ENCODE measurements at regions not wholly inside any gene's neighbourhood (a gene's known extent, or its start where the extent isn't known, plus 50 kb on each side); places are given as distances from the start of the nearest gene placed in this dataset.
A peak's percentile ranks its signal among the peaks of the same experiment; 100 is the strongest.
"Not testable (repeated sequence)": the region's sequence is repeated elsewhere in the genome, so short reads cannot be mapped to it uniquely, and the experiment has no call there.

DNA sequence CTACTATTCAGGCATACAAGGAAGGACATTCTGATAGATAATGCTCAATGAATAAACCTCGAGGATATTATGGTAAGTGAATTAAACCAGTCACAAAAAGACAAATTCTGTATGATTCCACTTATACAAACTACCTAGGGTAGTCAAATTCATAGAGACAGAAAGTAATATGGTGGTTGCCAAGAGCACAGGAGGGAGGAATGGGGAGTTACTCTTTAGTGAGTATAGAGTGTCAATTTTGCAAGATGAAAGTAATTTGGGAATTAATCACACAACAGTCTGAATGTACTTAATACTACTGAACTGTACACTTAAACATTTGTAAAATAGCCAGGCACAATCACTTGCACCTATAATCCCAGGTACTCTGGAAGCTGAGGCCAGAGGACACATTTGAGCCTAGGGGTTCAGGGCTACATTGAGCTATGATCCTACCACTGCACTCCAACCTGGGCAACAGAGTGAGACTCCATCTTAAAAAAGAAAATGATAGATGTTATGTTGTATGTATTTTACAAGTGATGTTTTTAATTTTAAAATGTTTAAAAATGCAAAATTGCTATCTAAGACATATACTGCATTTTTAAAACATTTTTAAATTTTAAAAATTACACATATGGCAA, 91.0 kb downstream of the NPAP1 start:
- intact Hi-C loops (cut with micrococcal nuclease) = no loop called here
- H3K36me3 Mint-ChIP-seq (ENCODE audit: low read depth) = no peaks in the 10 kb centered on the region
- H3K4me1 Mint-ChIP-seq (ENCODE audit: low read depth) = no peaks in the 10 kb centered on the region
- H3K27me3 Mint-ChIP-seq (ENCODE audit: low read depth) = no peaks in the 10 kb centered on the region
- H3K9me3 Mint-ChIP-seq = peaks cover 6% of the 10 kb centered on the region
- no peak for DNase-seq
- H3K4me3 Mint-ChIP-seq = no peak overlapping the region
- CTCF ChIA-PET = no interaction called here
- no peak overlapping the region for H3K27ac Mint-ChIP-seq

DNA sequence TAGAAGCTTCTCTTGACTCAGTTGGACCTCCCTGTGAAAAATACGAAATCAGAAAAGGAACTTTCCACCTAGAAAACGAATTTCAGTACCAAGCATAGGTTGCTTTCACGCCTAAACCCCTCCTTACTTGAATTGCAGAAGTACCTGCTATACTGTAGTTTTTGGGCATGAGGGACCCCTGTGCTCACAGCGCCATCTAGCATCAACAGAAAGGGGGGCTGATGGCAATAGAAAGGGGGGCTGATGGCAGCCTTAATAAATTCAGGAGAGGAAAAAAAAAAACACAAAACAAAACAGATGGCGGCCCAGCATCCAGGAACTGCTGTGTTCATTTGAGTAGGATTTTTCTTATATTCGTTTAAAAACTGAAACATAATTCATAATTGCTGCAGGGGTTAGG, 96.7 kb downstream of the NPAP1 start:
- intact Hi-C loops (cut with micrococcal nuclease) = no loop called here
- peak overlapping the region; percentile 79 for H3K4me3 Mint-ChIP-seq
- peaks cover 3% of the 10 kb centered on the region for H3K27me3 Mint-ChIP-seq (ENCODE audit: low read depth)
- CTCF ChIA-PET = no interaction called here
- peaks cover 20% of the 10 kb centered on the region for H3K9me3 Mint-ChIP-seq
- H3K36me3 Mint-ChIP-seq (ENCODE audit: low read depth) = peaks cover 14% of the 10 kb centered on the region
- H3K4me1 Mint-ChIP-seq (ENCODE audit: low read depth) = peaks cover 2% of the 10 kb centered on the region
- no peak overlapping the region for H3K27ac Mint-ChIP-seq
- no peak for DNase-seq

DNA sequence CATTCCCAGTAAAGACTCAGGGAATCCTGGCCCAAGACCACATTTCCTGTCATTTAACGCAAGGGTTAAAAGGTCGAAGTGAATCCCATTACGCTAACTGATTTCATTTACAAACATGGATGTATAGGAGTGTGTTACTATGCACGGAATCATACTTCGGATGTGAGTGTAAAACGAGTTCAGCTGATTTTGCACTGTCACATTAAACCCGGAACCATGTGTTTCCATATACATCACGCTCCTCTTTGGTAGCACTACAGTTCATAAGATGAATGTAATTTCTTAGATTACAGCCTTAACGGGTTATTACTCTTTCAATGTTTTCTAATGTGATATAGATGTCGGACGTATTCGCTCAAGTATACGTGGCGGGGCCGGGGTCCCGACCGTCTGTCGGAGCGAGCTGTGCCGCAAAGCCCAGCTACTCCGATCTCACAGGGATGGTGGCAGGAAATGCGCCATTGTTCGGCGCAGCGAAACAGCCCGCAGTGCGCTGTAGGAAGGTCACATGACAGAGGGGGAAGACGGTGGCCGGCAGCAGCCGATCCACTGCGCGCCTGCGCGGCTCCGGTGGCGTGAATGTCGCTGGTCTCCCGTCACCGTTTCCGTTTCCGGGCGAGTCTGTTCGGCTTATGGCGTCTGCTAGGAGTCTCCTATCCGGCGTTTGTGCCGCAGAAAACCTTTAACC, 97.3 kb downstream of the NPAP1 start:
- peaks cover 20% of the 10 kb centered on the region for H3K9me3 Mint-ChIP-seq
- DNase-seq = peak; percentile 80
- peaks cover 2% of the 10 kb centered on the region for H3K4me1 Mint-ChIP-seq (ENCODE audit: low read depth)
- intact Hi-C loops (cut with micrococcal nuclease) = loop anchor here (1.0 kb wide), 2 partner anchors 183 to 666 kb away; partner anchors contain the start of gene UBE3A
- H3K4me3 Mint-ChIP-seq = peak overlapping the region; percentile 79
- peaks cover 14% of the 10 kb centered on the region for H3K36me3 Mint-ChIP-seq (ENCODE audit: low read depth)
- H3K27me3 Mint-ChIP-seq (ENCODE audit: low read depth) = peaks cover 3% of the 10 kb centered on the region
- CTCF ChIA-PET = no interaction called here
- H3K27ac Mint-ChIP-seq = peak overlapping the region; percentile 53

DNA sequence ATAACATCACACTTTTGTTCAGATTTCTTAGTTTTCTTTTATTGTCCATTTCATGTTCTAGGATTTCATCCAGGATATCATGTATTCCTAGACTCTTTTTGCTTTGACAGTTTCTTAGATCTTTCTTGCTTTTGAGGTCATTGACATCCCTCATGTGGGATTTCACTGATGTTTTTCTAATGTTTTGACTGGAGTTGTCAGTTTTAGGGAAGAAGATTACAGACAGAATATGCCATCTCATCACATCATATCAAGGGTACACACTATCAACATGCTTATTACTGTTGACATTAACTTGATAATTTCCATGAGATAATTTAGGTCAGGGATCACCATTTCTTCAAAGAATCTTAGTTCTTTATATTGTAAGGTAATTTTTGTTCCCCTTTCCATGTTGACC, 101.7 kb downstream of the NPAP1 start:
- peaks cover 3% of the 10 kb centered on the region for H3K27me3 Mint-ChIP-seq (ENCODE audit: low read depth)

DNA sequence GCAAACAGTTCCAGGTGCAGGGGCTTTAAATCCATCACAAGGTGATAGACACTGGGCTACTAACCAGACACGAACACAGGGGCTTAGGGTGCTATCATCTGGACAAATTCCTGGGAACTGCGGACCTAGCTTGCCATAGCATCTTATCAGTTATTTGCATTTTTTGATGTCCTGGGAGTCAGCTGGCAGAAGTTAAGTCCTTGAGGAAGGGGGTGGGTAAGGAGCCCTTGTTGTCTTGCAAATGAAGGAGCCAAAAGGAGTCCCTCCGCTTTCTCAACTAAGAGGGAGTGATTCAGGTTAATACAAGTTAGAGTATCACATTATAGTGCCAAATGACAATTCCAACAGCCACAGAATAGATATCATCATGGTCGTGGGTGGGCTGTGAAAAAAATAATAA, 108.9 kb downstream of the NPAP1 start:
- intact Hi-C loops (cut with micrococcal nuclease) = no loop called here
- Mint-ChIP-seq H3K4me1 (ENCODE audit: low read depth) (no peaks in the 10 kb centered on the region), H3K36me3 (ENCODE audit: low read depth) (no peaks in the 10 kb centered on the region), H3K27me3 (ENCODE audit: low read depth) (no peaks in the 10 kb centered on the region), H3K4me3 (no peak overlapping the region), H3K9me3 (peaks cover 7% of the 10 kb centered on the region), H3K27ac (no peak overlapping the region)
- CTCF ChIA-PET = no interaction called here
- no peak for DNase-seq

More for the DNA sequence above, 101.7 kb downstream of the NPAP1 start:
- H3K4me3 Mint-ChIP-seq = no peak overlapping the region
- peaks cover 12% of the 10 kb centered on the region for H3K36me3 Mint-ChIP-seq (ENCODE audit: low read depth)
- intact Hi-C loops (cut with micrococcal nuclease) = no loop called here
- DNase-seq = no peak
- CTCF ChIA-PET = no interaction called here
- no peak overlapping the region for H3K27ac Mint-ChIP-seq
- peaks cover 16% of the 10 kb centered on the region for H3K9me3 Mint-ChIP-seq
- H3K4me1 Mint-ChIP-seq (ENCODE audit: low read depth) = peaks cover 2% of the 10 kb centered on the region

DNA sequence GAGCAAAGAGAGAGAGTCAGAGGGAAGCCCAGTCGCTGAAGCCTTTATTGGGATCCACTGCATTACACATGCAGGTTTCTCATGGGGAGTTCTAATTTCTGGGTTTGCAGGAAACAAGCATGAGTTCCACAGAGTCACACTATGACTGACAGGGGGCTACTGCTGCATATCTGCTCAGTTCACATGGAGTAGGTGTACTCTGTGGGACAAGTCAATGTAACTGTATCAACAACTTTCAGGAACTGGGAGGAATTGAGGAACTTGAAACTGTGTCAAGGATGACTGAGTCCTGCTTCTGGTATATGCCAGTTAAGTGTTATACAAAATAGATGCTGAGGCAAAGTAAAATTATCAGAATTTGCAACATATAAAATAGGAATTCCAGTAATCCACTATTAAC, 110.8 kb downstream of the NPAP1 start:
- H3K27ac Mint-ChIP-seq = no peak overlapping the region
- DNase-seq = no peak
- H3K9me3 Mint-ChIP-seq = peaks cover 12% of the 10 kb centered on the region
- H3K4me3 Mint-ChIP-seq = no peak overlapping the region
- H3K4me1 Mint-ChIP-seq (ENCODE audit: low read depth) = no peaks in the 10 kb centered on the region
- intact Hi-C loops (cut with micrococcal nuclease) = no loop called here
- no peaks in the 10 kb centered on the region for H3K27me3 Mint-ChIP-seq (ENCODE audit: low read depth)
- CTCF ChIA-PET = no interaction called here
- no peaks in the 10 kb centered on the region for H3K36me3 Mint-ChIP-seq (ENCODE audit: low read depth)

DNA sequence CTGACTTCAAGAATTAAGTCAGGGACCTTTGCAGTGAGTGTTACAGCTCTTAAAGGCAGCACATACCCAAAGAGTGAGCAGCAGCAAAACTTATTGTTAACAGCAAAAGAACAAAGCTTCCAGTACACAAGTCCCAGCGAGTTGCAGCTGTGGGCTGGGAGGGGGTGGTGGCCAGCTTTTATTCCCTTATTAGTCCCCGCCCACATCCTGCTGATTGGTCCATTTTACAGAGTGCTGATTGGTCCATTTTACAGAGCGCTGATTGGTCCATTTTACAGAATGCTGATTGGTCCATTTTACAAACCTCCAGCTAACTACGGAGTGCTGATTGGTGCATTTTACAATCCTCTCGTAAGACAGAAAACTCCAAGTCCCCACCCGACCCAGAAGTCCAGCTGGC, 127.0 kb downstream of the NPAP1 start:
- DNase-seq; H3K27me3 Mint-ChIP-seq (ENCODE audit: low read depth); H3K27ac Mint-ChIP-seq; H3K36me3 Mint-ChIP-seq (ENCODE audit: low read depth); H3K4me3 Mint-ChIP-seq; CTCF ChIA-PET; intact Hi-C loops (cut with micrococcal nuclease); H3K4me1 Mint-ChIP-seq (ENCODE audit: low read depth): not testable (repeated sequence)
- H3K9me3 Mint-ChIP-seq = peaks cover 23% of the 10 kb centered on the region

DNA sequence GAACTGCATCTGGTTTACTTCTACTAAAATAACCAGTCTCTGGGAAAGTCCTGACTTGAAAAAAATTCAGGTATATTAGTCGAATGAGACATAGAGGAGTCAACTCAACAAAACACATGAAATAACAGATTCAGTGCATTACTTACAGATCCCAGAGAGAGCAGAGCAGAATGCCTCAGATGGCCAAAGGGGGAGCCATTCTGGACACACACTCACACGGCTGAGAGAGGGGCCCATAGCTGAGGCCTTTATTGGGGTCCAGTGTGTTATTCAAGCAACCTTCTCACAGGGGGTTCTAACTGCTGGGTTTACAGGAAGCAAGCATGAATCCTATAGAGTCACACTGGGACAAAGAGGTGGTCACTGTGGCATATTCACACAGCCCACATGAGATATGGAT, 135.1 kb upstream of the SNRPN start:
- peaks cover 13% of the 10 kb centered on the region for H3K9me3 Mint-ChIP-seq
- DNase-seq = no peak
- intact Hi-C loops (cut with micrococcal nuclease) = no loop called here

DNA sequence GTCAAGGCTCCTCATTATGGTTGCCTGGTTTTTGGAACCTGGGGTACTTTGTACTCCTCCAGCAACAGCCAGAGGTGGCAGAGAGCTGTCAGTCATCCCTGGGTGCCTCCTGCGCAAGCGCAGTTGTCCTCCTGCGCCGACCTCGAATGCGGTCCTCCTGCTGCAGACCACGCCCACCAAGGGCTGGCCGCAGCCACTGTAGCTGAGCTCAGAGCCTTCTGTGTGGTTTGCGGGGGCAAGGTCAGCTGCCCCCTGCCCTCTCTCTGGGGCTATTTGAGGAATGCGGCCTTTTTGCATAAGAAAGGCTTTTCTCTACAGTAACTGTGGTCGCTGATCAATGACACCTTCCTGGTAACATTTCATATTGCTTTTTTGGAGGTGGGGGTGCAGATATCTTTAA, 131.3 kb upstream of the SNRPN start:
- CTCF ChIA-PET = no interaction called here
- Mint-ChIP-seq H3K9me3 (peaks cover 9% of the 10 kb centered on the region), H3K4me3 (no peak overlapping the region), H3K27ac (no peak overlapping the region), H3K27me3 (ENCODE audit: low read depth) (no peaks in the 10 kb centered on the region), H3K4me1 (ENCODE audit: low read depth) (no peaks in the 10 kb centered on the region), H3K36me3 (ENCODE audit: low read depth) (peaks cover 1% of the 10 kb centered on the region)
- intact Hi-C loops (cut with micrococcal nuclease) = no loop called here
- no peak for DNase-seq

More for the DNA sequence above, 135.1 kb upstream of the SNRPN start:
- H3K36me3 Mint-ChIP-seq (ENCODE audit: low read depth) = peaks cover 1% of the 10 kb centered on the region
- no peak overlapping the region for H3K4me3 Mint-ChIP-seq
- no peak overlapping the region for H3K27ac Mint-ChIP-seq
- H3K4me1 Mint-ChIP-seq (ENCODE audit: low read depth) = no peaks in the 10 kb centered on the region
- CTCF ChIA-PET = no interaction called here
- H3K27me3 Mint-ChIP-seq (ENCODE audit: low read depth) = no peaks in the 10 kb centered on the region

DNA sequence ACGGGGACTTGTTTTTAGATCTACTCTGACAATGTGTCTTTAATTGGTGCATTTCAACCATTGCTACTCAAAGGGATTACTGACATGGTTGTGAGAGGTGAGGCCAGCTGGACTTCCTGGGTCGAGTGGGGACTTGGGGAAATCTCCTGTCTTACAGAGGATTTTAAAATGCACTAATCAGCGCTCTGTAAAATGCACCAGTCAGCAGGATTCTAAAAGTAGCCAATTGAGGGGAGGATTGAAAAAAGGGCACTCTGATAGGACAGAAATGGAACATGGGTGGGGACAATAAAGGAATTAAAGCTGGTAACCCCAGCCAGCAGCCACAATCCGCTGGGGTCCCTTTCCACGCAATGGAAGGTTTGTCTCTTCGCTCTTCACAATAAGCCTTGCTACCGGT, 122.5 kb upstream of the SNRPN start:
- intact Hi-C loops (cut with micrococcal nuclease) = no loop called here
- Mint-ChIP-seq H3K4me1 (ENCODE audit: low read depth) (no peaks in the 10 kb centered on the region), H3K27ac (no peak overlapping the region), H3K36me3 (ENCODE audit: low read depth) (no peaks in the 10 kb centered on the region), H3K27me3 (ENCODE audit: low read depth) (no peaks in the 10 kb centered on the region), H3K4me3 (no peak overlapping the region), H3K9me3 (peaks cover 15% of the 10 kb centered on the region)
- CTCF ChIA-PET = no interaction called here
- no peak for DNase-seq

DNA sequence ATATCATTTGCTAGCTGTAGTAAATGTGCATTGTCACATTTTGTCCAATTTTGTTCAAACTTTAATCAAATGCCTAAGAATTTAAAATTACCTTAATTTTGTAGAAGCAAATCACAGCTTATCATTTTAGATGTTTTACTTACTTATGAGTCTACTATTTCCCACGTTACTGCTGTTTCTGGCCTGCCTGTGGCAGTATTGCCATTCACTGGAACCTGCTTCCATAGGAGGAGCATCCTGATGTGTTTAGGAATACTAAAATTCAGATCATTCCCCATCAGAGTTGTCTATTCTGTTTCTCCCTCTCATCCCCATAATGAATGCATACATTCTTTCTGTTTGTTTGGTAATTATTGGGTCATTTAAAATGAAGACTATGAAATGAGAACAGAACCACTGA, 119.5 kb upstream of the SNRPN start:
- H3K9me3 Mint-ChIP-seq = peaks cover 11% of the 10 kb centered on the region
- CTCF ChIA-PET = no interaction called here
- intact Hi-C loops (cut with micrococcal nuclease) = no loop called here
- no peak overlapping the region for H3K4me3 Mint-ChIP-seq
- H3K27me3 Mint-ChIP-seq (ENCODE audit: low read depth) = no peaks in the 10 kb centered on the region
- DNase-seq = no peak
- no peak overlapping the region for H3K27ac Mint-ChIP-seq
- H3K36me3 Mint-ChIP-seq (ENCODE audit: low read depth) = no peaks in the 10 kb centered on the region
- no peaks in the 10 kb centered on the region for H3K4me1 Mint-ChIP-seq (ENCODE audit: low read depth)

DNA sequence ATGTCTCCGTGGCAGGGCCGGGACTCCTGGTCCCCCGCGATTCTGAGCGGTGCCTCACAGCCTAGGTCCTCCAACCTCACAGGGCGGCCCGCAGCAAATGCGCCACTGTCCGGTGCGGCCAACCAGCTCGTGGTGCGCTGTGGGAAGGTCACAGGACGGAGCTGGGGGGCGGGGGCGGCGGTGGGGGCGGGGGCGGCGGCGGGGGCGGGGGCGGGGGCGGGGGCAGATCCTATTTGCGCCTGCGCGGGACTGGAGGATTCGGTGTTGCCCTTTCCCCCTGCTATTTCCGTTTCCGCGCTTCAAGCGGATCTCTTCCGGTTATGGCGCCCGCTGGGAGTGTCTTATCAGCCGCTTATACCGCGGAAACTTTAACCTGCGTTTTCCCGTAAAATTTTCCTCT, 106.7 kb upstream of the SNRPN start:
- Mint-ChIP-seq H3K36me3 (ENCODE audit: low read depth) (peaks cover 12% of the 10 kb centered on the region), H3K9me3 (peaks cover 22% of the 10 kb centered on the region), H3K27ac (no peak overlapping the region), H3K4me1 (ENCODE audit: low read depth) (no peaks in the 10 kb centered on the region), H3K4me3 (no peak overlapping the region), H3K27me3 (ENCODE audit: low read depth) (peaks cover 11% of the 10 kb centered on the region)
- peak; percentile 23 for DNase-seq
- intact Hi-C loops (cut with micrococcal nuclease) = no loop called here
- CTCF ChIA-PET = no interaction called here

Data from activated naive CD4-positive, alpha-beta T cell treated with anti-CD3 and anti-CD28 coated beads for 36 hours (primary cell).